Panc1 (cell line): ENCODE measurements at regions not wholly inside any gene's neighbourhood (a gene's known extent, or its start where the extent isn't known, plus 50 kb on each side); places are given as distances from the start of the nearest gene placed in this dataset.

Experiments used
- ATAC-seq: fragments of 200-7000 bp; cut with Tn5 transposase; 2 replicates; pipeline ENCODE4 v1.9.1; 2020; ENCODE audit warnings: mild to moderate bottlenecking, moderate library complexity
- BruUV-seq: library from RNA; stranded (reverse); fragments of 400-500 nt; replicated peaks from 2 replicates; lab custom pipeline; 2021; lab: Mats Ljungman, UMichigan
- CTCF ChIA-PET: fragments of 300-600 bp; sonication (Branson Sonifier 250); formaldehyde crosslinking; loops from one replicate; lab custom pipeline; 2022; ENCODE audit warnings: antibody characterized with exemption; lab: Charles Lee
- POLR2A ChIA-PET: fragments of 300-600 bp; sonication (Branson Sonifier 250); formaldehyde crosslinking; loops from one replicate; lab custom pipeline; 2022; ENCODE audit warnings: antibody characterized with exemption; lab: Charles Lee
- DNase-seq: peaks from one replicate; pipeline ENCODE4 v3.0.0-alpha.2; 2010; ENCODE audit warnings: low read depth, low spot score
- H3K27ac ChIP-seq: 2 replicates; pipeline ENCODE4 v1.5.1; 2011; ENCODE audit warnings: mild to moderate bottlenecking, low read length, inconsistent platforms
- H3K27me3 ChIP-seq: fragments of 200-500 bp; sonication (Bioruptor generic); 2 replicates; pipeline ENCODE4 v1.6.0; 2014; ENCODE audit warnings: low read length, inconsistent platforms; ENCODE audit not compliant: control insufficient read depth, insufficient read depth
- H3K36me3 ChIP-seq: fragments of 200-500 bp; sonication (Bioruptor generic); 2 replicates; pipeline ENCODE4 v1.5.1; 2014; ENCODE audit warnings: inconsistent platforms, mild to moderate bottlenecking, low read length, moderate library complexity; ENCODE audit not compliant: control insufficient read depth, insufficient read depth
- H3K4me1 ChIP-seq: 2 replicates; pipeline ENCODE4 v1.5.1; 2011; ENCODE audit warnings: inconsistent platforms, mild to moderate bottlenecking, low read length, moderate library complexity; ENCODE audit not compliant: control insufficient read depth, insufficient read depth
- H3K4me3 ChIP-seq, 2 experiments: 2 replicates each; pipeline ENCODE4 v1.5.1; 2011 to 2012; ENCODE audit warnings: low read depth in 2 of 2, low read length in 2 of 2, mild to moderate bottlenecking in 2 of 2, inconsistent platforms in 1 of 2, moderate library complexity in 1 of 2
- H3K9me3 ChIP-seq: fragments of 200-500 bp; sonication (Bioruptor generic); 2 replicates; pipeline ENCODE4 v1.5.1; 2014; ENCODE audit warnings: low read depth, mild to moderate bottlenecking, inconsistent platforms, low read length, moderate library complexity; ENCODE audit not compliant: control insufficient read depth, insufficient read depth
- CTCF ChIP-seq: fragments of 450-650 bp; IDR thresholded peaks from 2 replicates; pipeline ENCODE4 v1.5.1; 2017; ENCODE audit warnings: mild to moderate bottlenecking
- POLR2AphosphoS5 ChIP-seq: IDR thresholded peaks from 2 replicates; pipeline ENCODE4 v1.6.1; 2012; ENCODE audit warnings: mild to moderate bottlenecking, low read depth, low read length, moderate library complexity
- REST ChIP-seq, 2 experiments: IDR thresholded peaks; 2 replicates each; pipeline ENCODE4 v1.6.1; 2011 to 2012; ENCODE audit warnings: low read depth in 2 of 2, control low read depth in 1 of 2, low read length in 1 of 2, mild to moderate bottlenecking in 1 of 2, moderate library complexity in 1 of 2; ENCODE audit not compliant: insufficient read depth in 1 of 2
- SIN3A ChIP-seq: IDR thresholded peaks from 2 replicates; pipeline ENCODE4 v1.6.1; 2012; ENCODE audit warnings: low read depth, mild to moderate bottlenecking, low read length, moderate library complexity, borderline replicate concordance; ENCODE audit not compliant: insufficient read depth
- TCF7L2 ChIP-seq: IDR thresholded peaks from 2 replicates; pipeline ENCODE4 v1.6.1; 2011; ENCODE audit warnings: mild to moderate bottlenecking, low read depth, low read length, inconsistent platforms
- in situ Hi-C: cut with HindIII; loops from 2 replicates; pipeline ENCODE4 v1.10.0; 2016; ENCODE audit warnings: low sequenced_read_pairs, low pct_unique_long_range_greater_than_20kb
- intact Hi-C: fragments of 100-400 bp; cut with micrococcal nuclease; formaldehyde crosslinking; loops from one replicate; pipeline ENCODE4 v1.10.0; 2022; ENCODE audit not compliant: unreplicated experiment

GRCh38 chr2:39994151-39994550, 215.1 kb upstream of the THUMPD2 start:
- no peak overlapping the region for H3K4me3 ChIP-seq
- intact Hi-C loops: no loop called here
- no peaks in the 10 kb centered on the region for H3K27me3 ChIP-seq
- CTCF ChIA-PET: no interaction called here
- TF ChIP-seq SIN3A: no peak
- no peak for TF ChIP-seq CTCF
- TF ChIP-seq REST (IDR thresholded peaks at IDR 0.05; ENCODE audit: insufficient read depth in 1 of 2, low read depth in 2 of 2, low read length in 1 of 2): no peak
- TF ChIP-seq TCF7L2: no peak
- no peak for TF ChIP-seq POLR2AphosphoS5
- DNase-seq (no peak), ATAC-seq (no peak)
- no peaks in the 10 kb centered on the region for H3K36me3 ChIP-seq
- in situ Hi-C loops: no loop called here
- BruUV-seq: no TSS peak
- no peak overlapping the region for H3K27ac ChIP-seq
- no peaks in the 10 kb centered on the region for H3K9me3 ChIP-seq
- POLR2A ChIA-PET: no interaction called here
- H3K4me1 ChIP-seq: no peaks in the 10 kb centered on the region

- in situ Hi-C loops (no loop called here), intact Hi-C loops (no loop called here)
- H3K9me3 ChIP-seq: no peaks in the 10 kb centered on the region
- CTCF ChIA-PET: no interaction called here
- no peak overlapping the region for H3K4me3 ChIP-seq
- no peaks in the 10 kb centered on the region for H3K4me1 ChIP-seq
- no peaks in the 10 kb centered on the region for H3K27me3 ChIP-seq
- no peak overlapping the region for H3K27ac ChIP-seq
- no TSS peak for BruUV-seq
- ATAC-seq: no peak
- POLR2A ChIA-PET: no interaction called here
- DNase-seq: no peak
- no peaks in the 10 kb centered on the region for H3K36me3 ChIP-seq
- TF ChIP-seq POLR2AphosphoS5: no peak
- TF ChIP-seq REST (IDR thresholded peaks at IDR 0.05; ENCODE audit: insufficient read depth in 1 of 2, low read depth in 2 of 2, low read length in 1 of 2): no peak
- TF ChIP-seq CTCF: no peak
- no peak for TF ChIP-seq TCF7L2
- TF ChIP-seq SIN3A: no peak
These were observed 212.2 kb upstream of the THUMPD2 start for GRCh38 chr2:39991298-39991697.
